ENCODE measurements at regions not wholly inside any gene's neighbourhood (a gene's known extent, or its start where the extent isn't known, plus 50 kb on each side); places are given as distances from the start of the nearest gene placed in this dataset.
"Not testable (repeated sequence)": the region's sequence is repeated elsewhere in the genome, so short reads cannot be mapped to it uniquely, and the experiment has no call there.

DNA sequence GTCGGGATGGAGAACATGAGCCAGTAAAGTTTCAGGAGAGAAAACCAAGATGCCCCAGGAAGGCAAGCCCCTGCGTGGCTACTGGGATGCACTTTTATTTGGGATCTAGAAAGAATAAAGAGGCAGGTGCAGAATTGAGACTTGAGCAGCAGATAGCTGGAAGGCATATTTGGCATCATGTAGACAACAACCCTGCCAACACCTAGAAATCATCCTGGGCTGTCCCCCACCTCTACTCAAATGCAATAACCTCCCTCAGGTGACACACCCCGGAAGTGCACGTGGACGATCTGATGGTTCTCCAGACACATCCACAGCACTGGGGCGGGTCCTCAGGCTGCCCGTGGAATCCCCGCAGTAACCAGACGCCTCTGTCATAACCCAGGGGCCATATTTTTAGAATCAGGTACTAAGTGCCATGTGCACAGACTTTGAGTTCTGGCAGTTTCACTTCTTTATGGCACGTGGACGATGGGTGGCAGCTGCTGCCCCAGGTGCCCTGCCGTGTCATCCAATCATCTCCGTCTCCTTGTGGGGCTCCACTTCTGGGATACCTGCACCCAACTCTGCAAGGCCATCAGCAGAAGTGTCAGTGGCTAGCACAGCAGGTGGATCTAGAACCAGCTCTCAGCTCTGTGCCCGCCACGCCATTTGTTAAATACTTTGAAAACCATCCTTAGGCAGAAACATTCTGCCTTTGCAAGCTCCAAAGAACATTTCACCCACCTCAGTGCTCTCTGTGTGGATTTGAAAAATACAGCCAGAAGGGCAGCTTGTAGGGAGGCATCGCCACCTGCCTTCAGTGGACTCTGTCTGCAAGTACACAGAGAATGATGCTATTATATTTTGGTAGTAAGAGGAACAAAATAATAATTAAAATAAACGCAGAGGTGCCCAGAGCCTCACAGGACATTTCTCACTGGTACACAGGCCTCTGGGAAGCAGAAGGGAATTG, 771.7 kb upstream of the TMEM132C start:
- ATAC-seq (no peak), DNase-seq (no peak)
- Histone ChIP-seq H3K27me3 (no peaks in the 10 kb centered on the region), H3K36me3 (no peaks in the 10 kb centered on the region), H3K4me3 (no peak overlapping the region), H3K9me3 (no peaks in the 10 kb centered on the region), H3K4me1 (no peaks in the 10 kb centered on the region), H3K27ac (no peak overlapping the region)
- intact Hi-C loops (cut with DNase I), result no loop called here
- TF ChIP-seq CTCF (IDR thresholded peaks at IDR 0.05), result no peak

DNA sequence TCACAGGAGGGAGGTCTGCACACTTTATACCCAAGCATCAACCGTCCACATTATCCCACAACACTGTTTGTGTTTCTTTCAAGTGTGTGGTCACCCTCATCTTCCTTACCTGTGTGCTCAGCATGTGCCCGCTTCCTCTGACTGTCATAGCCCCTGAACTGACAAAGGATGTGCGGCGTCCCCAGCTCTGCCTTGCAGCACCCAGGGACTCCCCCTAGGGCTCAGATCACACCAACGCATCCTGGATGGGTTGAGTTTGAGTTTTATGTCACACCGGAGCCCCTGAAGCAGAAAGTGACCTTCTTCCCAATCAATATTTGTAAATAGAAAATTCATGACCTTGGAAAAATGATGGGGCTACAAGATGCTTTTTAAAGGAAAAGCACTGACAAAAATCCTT, 770.7 kb upstream of the TMEM132C start:
- no peak for TF ChIP-seq CTCF (IDR thresholded peaks at IDR 0.05)
- ATAC-seq (no peak), DNase-seq (no peak)
- no peaks in the 10 kb centered on the region for H3K4me1 ChIP-seq
- intact Hi-C loops (cut with DNase I), result no loop called here
- H3K27ac ChIP-seq, result no peak overlapping the region
- no peak overlapping the region for H3K4me3 ChIP-seq
- no peaks in the 10 kb centered on the region for H3K27me3 ChIP-seq
- H3K9me3 ChIP-seq, result no peaks in the 10 kb centered on the region
- H3K36me3 ChIP-seq, result no peaks in the 10 kb centered on the region

GRCh38 chr12:127500512-127501035, 766.4 kb upstream of the TMEM132C start:
- H3K4me1 ChIP-seq, result no peaks in the 10 kb centered on the region
- DNase-seq, result no peak
- H3K36me3 ChIP-seq, result no peaks in the 10 kb centered on the region
- no peaks in the 10 kb centered on the region for H3K9me3 ChIP-seq
- H3K27ac ChIP-seq, result no peak overlapping the region
- H3K27me3 ChIP-seq, result no peaks in the 10 kb centered on the region
- TF ChIP-seq CTCF (IDR thresholded peaks at IDR 0.05), result no peak
- ATAC-seq, result no peak
- intact Hi-C loops (cut with DNase I), result no loop called here
- no peak overlapping the region for H3K4me3 ChIP-seq

DNA sequence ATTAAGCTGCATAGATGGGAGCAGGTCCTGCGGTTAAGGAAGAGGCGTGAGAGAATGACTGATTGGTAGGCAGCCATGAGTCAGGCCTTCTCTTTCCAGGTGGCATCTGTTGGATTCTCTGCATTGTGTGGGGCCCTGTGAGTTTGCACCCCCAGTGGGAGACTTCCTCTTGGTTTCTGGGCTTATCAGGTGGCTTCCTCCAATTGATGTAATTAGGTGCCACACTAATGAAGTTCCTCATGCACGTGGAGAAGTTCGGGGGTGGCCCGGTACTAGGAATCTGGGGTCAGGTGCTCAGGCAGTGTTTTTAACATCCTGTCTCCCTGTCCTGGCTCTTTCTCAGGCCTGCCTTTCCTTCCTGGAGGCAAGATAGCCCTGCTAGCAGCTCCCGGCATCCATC, 765.1 kb upstream of the TMEM132C start:
- no peak for TF ChIP-seq CTCF (IDR thresholded peaks at IDR 0.05)
- H3K27ac ChIP-seq, result no peak overlapping the region
- no peaks in the 10 kb centered on the region for H3K4me1 ChIP-seq
- H3K27me3 ChIP-seq, result no peaks in the 10 kb centered on the region
- no peaks in the 10 kb centered on the region for H3K9me3 ChIP-seq
- ATAC-seq (no peak), DNase-seq (no peak)
- no peak overlapping the region for H3K4me3 ChIP-seq
- H3K36me3 ChIP-seq, result no peaks in the 10 kb centered on the region
- intact Hi-C loops (cut with DNase I), result no loop called here

GRCh38 chr12:127503246-127503645, 763.7 kb upstream of the TMEM132C start:
- TF ChIP-seq CTCF (IDR thresholded peaks at IDR 0.05), result no peak
- ATAC-seq (no peak), DNase-seq (no peak)
- Histone ChIP-seq H3K36me3 (no peaks in the 10 kb centered on the region), H3K4me3 (no peak overlapping the region), H3K9me3 (no peaks in the 10 kb centered on the region), H3K4me1 (no peaks in the 10 kb centered on the region), H3K27me3 (no peaks in the 10 kb centered on the region), H3K27ac (no peak overlapping the region)
- intact Hi-C loops (cut with DNase I), result no loop called here

- intact Hi-C loops (cut with DNase I); DNase-seq; H3K4me3 ChIP-seq; ATAC-seq; H3K27me3 ChIP-seq; H3K27ac ChIP-seq; H3K9me3 ChIP-seq; H3K4me1 ChIP-seq; H3K36me3 ChIP-seq: not testable (repeated sequence)
Measured at GRCh38 chr12:127503996-127504395, 763.0 kb upstream of the TMEM132C start.

Measured in upper lobe of right lung (tissue), 1 donor.